ENCODE measurements at regions not wholly inside any gene's neighbourhood (a gene's known extent, or its start where the extent isn't known, plus 50 kb on each side); places are given as distances from the start of the nearest gene placed in this dataset.

DNA sequence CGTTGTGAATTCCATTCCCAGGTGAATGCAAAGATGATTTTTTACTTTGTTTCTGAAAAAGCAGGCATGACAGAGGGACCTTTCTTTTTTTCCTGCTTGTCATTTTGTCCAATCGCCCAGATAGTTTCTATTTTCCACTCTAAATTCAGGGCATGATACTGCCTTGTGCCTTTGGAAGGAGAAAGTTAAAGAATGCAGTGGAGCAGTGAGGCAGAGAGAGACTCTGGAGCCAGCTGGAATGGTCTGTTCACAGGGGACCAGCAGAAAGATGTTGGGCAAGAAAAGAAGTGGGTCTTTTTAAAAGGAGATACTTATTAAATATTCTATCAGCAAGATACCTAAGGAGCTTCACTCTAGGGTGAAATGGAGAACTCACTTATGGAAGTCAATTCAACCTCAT is 532.3 kb downstream of the BRINP1 start:
- TF ChIP-seq, protein P1, sequence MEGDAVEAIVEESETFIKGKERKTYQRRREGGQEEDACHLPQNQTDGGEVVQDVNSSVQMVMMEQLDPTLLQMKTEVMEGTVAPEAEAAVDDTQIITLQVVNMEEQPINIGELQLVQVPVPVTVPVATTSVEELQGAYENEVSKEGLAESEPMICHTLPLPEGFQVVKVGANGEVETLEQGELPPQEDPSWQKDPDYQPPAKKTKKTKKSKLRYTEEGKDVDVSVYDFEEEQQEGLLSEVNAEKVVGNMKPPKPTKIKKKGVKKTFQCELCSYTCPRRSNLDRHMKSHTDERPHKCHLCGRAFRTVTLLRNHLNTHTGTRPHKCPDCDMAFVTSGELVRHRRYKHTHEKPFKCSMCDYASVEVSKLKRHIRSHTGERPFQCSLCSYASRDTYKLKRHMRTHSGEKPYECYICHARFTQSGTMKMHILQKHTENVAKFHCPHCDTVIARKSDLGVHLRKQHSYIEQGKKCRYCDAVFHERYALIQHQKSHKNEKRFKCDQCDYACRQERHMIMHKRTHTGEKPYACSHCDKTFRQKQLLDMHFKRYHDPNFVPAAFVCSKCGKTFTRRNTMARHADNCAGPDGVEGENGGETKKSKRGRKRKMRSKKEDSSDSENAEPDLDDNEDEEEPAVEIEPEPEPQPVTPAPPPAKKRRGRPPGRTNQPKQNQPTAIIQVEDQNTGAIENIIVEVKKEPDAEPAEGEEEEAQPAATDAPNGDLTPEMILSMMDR (IDR thresholded peaks at IDR 0.05) = no peak
- no peak for TF ChIP-seq EZH2 (IDR thresholded peaks at IDR 0.05)
